HG02943 (cell line): ENCODE measurements at regions not wholly inside any gene's neighbourhood (a gene's known extent, or its start where the extent isn't known, plus 50 kb on each side); places are given as distances from the start of the nearest gene placed in this dataset.

Source experiments
- ATAC-seq: cut with Tn5 transposase; IDR thresholded peaks from one replicate; pipeline ENCODE4 v1.9.1; 2021; ENCODE audit warnings: mild to moderate bottlenecking, low read depth, moderate library complexity; ENCODE audit not compliant: unreplicated experiment

DNA sequence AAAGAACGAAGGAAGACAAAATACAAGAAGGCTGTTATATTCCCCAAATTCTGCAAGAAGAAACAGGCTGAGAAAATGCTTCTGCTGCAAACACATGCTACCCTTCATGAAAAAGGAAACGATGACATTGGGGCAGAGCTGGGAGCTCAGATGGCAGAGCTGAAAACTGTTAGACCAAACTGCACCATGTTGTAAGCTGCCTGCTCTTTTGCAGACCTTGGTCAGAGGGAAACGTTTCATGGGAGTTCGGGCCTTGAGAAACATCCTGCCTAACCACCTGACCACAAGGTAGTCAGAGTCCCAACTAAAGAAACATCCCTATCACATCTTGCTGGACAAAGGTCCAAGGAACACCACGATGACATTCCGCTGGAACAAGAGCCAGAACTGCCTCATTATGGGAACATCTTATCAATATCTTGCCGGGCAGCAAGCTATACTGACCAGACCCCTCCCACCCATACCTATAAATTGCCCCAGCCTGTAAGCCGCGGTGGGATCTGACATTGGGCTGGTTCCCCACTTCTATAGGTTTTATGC lies 110.7 kb upstream of the CTSC start:
- ATAC-seq: no peak

DNA sequence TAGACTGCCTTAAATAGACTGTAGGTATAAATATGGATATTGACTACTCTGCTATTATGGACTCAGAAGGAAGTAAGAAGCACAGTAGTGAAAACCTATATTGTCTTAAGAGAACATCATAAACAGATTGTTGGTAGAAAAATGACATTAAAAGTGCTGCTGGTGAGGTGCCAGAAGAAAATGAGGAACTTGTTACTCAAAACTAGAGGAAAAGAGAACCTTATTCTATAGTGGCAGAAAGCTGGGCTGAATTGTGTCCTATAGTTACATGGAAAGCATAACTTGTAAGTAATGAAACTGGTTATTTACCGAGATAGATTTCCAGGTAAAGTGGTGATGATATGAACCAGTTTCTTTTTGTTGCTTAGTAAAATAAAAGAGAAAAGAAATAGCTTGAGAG lies 109.7 kb upstream of the CTSC start:
- ATAC-seq: no peak

DNA sequence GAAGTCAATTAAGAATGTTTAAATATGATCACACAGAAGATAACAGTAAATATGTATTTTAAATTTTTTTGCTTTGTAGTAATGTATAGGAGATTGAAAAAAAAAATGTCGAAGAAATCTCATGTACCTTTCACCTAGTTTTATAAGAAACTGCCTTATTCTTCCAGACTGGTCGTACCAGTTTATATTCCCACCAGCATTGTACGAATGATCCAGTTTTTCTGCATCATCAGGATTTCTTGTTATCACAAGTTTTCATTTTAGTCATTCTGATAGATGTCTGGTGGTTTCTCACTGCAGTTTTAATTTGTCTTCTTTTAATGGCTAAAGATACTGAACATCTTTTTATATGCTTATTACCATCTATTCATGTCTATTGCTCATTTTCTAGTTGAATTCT lies 101.8 kb upstream of the CTSC start:
- no peak for ATAC-seq

DNA sequence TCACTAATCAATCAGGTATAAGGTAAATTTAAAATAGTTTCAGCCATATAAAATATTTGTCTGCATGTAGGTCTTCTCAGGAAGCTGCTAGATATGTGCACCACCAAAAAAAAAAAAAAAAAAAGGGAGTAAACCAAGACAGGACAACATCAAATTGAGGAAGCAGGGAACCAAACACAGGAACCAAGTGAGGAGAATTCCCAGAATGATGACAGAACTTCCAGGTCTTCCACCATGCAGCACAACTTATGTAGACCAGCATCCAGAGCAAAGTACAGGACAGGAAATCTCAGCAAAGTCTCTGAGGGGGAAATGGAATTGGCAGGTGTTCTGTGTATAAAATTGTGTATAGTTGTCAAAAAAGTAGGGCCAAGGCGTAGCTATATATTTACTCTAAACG lies 101.2 kb upstream of the CTSC start:
- no peak for ATAC-seq

DNA sequence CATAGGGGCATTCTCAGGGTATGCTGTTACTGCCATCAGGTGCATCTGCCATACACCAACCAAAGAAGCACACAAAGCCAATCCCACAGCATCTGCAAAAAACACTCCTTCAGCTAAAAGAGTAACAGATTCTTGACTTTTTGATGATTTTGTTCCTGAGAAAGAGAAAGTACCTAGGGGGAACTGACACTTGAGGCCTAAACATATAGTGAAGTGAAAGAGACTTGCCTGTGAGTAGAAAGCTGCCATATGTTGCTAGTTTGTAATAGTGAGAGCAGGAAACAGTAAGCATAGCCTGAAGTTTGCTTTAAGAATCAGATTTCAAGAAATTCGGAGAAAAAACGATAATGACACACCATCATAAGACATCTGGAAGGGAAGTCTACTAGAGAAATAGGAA lies 97.9 kb upstream of the CTSC start:
- ATAC-seq: peak; percentile 98

DNA sequence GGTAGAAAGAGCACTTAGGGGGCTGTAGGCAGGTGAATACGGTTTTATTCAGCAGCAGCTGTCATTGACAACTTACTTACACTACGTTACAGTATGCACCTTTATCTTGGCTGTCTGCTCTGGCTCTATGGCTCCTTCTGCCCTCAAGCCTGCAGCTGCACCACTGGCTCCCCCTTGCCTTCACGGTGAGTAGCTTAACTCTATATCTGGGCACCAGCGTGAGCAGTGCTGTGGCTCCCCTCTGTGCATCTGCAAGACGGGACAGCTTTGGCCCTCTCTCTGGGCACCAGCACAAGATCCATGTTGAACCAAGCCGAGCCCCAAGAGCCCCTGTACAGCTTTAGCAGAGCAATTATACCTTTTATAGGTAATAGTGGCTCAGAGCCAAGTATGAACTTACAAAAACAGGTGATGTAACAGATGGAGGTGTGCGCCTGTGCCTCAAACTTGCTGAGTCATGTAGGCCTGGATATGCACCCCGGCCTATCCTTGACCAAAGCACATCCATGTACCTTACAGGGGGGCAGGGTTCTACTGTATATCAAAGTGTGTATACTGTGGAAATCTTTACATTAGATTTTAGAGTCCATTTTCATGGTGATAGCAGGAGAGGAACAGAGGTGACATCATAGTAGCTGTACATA lies 96.9 kb upstream of the CTSC start:
- ATAC-seq: no peak

DNA sequence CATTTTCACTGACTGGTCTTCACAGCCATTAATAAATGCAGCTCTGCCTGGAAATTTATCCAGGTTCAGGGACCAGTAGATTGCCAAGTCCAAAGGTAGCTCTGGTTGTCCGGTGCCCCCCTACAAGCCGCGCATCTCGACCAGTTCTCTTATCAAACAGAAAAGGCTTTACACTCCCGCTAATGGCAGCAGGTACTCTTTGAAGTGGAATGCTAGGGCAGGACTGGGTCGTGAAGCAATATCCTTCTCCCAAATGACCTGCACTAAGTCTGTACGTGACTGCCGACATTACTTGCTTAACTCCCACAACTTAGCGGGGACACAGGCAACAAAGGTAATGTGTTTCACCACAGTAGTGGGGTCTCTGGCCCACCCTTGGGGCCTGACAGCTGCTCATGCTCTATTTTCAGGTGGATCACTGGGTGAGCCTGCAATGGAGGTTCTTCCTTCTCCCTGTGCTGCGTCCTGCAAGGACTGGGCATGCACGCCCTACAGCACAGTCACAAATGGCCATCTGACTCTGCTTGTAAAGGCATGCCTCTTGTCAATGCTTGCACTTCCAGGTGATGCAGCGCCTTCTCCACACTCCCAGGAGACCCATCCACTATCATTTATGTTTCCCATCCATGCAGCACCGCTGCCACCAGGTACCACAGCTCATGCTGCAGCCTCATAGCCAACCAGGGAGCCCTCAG lies 96.1 kb upstream of the CTSC start:
- ATAC-seq: no peak

DNA sequence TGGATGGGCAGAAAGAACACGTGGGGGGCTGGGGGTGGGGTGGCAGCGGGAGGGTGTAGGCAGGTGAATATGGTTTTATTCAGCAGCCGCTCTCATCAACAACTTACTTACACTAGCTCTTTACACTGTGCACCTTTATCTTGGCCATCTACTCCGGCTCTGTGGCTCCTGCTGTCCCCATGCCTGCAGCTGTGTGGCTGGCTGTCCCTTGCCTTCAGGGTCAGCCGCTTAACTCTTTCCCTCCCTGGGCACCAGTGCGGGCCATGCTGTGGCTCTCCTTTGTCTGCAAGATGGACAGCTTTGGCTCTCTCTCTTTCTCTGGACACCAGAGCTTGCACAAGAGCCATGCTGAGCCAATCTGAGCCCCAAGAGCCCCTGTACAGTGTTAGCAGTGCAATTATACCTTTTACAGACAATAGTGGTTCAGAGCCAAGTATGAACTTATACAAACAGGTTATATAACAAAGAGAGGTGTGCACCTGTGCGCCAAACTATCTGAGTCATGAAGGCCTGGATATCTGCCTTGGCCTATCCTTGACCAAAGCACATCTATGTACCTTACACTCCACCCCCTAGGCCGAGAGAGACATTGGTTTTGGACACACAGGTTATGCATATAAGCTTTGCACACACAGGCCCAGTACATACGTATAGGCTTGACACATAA lies 94.3 kb upstream of the CTSC start:
- ATAC-seq: no peak

DNA sequence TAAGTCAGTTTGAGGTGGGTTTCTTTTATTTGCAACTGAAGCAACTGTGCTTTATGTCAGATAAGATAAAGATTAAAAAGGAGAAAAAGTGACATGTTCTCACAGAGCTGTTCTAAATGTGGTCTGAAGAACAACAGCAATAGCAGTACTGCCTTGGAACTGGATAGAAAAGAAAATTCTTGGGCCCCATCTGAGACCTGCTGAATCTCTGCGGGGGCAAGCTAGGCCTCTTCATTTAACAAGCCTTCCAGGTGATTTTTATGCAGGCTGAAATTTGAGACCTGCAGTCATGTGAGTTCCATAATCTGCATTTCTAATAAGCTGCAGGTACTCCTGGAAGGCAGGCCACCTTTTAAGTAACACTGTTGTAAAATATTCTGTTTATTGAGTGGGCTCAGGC lies 91.4 kb upstream of the CTSC start:
- ATAC-seq: no peak

DNA sequence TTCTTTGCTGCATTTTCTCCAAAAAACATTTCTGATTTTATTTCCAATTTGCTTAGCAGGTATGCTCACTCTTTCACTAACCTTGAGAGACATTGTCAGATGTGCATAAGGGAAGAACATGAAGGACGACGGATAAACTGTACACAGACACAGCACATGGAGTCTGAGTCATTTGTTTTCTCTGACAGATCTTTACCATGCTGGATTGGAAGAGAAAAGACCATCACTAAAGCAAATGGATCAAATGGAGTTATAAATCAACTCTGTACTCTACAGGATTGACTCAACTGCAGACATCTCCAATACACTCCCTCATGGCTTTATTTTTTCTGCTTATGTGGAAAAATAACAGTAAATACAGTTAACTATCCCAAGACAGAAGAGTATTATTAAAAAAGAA lies 90.2 kb upstream of the CTSC start:
- ATAC-seq: no peak

DNA sequence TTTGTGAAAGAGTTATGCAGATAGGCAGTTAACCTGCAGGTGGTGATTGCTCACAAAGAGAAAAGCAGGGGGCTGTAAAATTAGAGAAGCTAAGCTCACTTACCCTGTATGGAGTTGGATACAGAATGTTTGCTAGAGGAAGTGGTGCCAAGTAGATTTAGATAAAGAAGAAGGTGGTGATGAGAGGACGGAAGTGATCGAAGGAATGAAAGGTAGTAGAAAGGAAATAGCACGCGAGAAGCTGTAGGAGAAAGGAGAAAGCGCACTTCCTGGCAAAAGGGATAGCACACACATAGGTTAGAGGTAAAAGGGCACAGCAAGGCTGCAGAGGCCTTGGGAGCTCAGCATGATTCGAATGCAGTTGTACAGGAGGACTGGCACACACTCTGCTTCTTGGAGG lies 87.3 kb upstream of the CTSC start:
- ATAC-seq: no peak

DNA sequence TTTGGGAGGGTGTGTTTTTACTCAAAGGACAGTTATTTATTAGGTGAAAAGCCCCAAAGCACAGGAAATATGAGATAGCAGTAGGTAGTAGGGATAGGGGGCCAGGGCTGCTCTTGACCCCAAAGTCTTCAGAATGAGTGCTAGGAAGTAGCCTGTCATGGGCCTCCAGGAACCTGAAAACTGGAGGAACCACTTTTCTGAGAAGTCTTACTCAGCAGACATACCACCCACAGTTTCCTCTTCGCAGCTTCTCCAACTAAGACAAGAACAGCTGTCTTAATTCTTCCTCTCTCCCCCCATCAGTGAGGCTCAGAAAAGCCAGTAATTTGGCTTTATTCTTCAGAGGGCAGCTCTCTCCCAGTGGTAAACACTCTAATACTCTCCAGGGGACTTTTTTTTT lies 84.0 kb upstream of the CTSC start:
- ATAC-seq: peak; percentile 66

DNA sequence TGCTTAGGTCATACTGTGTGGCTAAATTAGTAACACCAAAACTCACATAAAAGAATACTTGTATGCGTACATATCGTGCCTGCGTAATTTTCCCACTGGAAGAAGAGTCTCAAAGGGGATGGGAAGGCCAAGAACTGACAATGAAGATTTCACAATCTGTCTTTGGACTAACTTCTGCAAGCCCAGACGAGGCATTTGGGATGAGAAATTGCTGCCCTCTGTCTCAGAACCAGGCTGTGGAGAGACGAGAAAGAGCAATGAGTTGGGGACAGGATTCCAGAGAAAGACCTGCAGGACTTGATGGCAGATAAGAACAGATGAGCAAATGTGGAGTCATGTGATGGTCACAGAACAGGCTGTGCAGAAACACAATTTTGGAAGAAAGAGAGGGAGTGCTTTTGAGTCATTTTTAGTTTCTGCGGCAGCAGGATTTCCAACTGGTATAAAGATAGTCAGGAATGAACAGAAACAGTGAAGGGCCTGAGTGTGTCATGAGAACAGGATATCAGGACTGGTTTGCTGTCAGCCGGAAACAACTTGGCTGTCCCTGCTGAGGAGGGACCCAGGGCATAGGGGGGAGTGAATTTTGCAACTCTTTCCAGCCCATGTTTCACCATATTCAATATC lies 82.7 kb upstream of the CTSC start:
- no peak for ATAC-seq

DNA sequence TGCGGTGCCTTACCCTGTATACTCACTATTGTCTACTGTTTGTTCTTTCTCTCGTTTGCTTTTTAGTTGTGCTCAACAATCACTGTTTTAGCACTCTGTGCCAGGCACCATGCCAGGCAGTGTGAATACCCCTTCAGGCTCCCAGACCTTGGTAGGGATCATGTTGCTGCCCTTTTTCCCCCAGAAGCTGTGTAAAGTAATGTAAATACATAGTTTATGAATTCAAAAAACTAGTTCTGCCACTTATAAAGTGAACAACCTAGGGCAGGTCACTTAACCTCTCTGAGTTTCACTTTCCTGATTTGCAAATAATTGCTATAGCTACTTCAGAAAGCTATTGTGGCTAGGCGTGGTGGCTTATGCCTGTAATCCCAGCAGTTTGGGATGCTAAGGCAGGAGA lies 81.0 kb upstream of the CTSC start:
- ATAC-seq: no peak

DNA sequence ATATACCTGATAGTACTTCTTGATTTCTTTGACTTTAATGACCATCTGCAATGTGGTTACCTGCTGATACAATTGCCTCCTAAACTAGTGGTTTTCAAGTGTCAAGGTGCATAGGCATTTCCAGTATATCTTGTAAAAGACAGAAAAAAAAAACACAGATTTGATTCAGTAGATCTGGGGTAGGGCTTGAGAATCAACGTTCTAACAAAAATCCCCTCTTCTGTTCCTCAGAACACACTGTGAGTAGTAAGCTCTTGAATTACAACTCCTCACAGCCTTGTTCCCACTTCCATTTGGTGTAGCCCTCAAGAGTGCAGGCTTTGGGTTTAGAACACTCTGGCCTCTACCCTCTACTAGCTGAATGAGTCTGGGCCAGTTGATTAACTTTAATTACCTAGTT lies 78.0 kb upstream of the CTSC start:
- ATAC-seq: no peak

DNA sequence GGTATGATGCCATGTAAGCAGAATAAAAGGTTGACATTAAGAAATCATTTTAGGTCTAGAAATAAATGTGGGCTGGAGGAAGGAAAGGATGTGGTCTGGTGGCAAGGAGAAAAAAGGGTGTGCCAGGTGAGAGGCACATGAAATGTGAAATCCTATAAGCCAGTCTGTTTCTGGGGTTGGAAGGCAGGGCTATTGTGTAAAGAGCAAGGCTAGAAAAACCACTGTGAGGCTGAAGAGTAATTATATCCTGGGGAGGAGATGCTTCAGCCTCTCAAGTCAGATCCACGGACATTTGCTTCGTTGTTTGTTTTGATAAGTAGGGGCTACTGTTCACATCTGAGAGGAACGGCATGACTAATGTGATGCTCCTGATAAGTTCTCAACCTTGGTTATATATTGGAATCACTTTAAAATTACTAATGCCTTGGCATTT lies 77.5 kb upstream of the CTSC start:
- no peak for ATAC-seq

DNA sequence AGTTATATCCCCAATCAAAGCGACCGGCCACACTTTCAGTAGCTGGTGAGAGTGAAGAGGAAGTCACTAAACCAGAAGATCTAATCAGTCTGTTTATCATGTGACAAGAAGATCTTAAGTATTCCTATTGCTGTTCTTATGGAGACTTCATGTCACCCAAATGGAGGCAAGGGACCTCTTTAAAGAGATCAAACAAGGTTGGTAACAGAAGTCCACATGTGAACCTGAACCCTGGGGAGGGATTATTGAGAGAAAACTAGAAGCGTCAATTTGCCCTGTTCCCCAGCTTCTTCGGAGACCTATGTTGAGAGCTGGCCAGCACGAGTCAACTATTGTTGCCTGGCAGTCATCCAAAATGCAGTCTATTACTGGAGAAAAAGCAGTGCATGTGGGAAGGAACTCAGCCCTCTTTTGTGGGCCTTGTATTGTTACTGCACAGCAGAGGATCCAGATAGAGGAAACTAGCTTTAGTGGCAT lies 76.9 kb upstream of the CTSC start:
- ATAC-seq: no peak

DNA sequence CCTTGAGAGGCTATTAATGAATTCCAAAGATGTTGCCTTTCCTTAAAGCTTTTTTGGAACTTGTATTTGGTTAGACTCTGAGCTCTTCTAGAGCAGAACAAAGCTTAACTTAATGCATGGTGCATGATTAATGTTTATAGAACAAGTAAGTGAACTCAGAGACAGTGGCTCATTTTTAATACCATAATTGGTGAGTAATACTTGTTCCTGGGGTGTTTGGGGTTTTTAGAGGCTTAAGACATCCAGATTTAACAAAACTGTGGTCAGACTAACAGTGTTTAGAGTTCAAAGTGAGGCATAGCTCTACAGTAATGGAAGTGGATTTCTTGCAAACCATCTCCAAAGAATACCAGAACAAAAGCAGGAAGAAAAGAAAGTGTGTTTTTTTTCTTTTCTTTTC lies 73.7 kb upstream of the CTSC start:
- no peak for ATAC-seq

DNA sequence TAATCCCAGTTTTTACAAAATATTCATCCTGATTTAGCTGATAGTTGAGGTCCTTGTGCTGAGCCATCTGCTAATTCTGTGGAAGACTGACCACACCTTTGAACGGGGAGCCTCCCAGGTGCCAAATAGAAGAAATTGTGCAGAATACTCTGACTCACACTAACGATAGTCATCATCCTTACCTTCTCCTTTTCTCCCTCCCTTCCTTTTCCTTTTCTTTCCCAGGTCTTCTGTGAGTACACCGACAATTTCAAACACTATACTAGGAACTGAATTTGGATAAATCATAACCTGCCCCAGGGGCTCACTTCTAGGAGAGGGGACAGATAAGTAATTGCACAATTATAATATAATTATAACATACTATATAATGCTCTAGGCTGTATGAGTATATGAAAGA lies 73.1 kb upstream of the CTSC start:
- no peak for ATAC-seq

DNA sequence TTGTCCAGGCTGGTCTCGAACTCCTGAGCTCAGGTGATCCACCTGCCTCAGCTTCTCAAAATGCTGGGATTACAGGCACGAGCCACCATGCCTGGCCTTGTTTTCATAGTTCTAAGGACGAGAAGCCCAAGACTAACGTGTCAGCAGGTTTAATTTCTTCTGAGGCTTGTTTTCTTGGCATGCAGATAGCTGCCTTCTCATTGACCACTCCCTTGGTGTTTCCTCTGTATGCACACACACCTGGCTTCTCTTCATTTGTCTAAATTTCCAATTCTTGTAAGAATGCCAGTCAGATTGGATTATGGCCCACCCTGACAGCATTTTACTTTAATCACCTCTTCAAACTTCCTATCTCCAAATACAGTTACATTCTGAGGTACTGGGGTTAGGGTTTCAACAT lies 72.5 kb upstream of the CTSC start:
- ATAC-seq: no peak

DNA sequence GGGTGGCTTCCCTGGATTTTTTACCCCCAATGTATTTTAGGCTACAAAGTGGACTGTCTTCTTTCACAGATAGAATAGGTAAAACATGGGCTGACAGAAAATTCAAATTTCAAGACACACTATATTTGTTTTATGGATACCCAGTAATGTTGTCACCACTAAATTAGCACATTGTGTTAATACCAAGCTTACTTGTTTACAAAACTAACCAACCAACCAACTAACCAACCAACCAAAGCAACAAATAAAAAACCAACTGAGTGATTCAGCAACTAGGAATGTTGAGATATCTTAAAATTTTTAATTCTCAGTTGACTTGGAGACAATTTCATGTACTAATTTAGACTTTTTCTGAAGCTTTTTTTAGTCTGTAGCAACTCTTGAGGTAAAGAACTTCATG lies 69.3 kb upstream of the CTSC start:
- no peak for ATAC-seq
